GM18507 (cell line): ENCODE measurements at regions not wholly inside any gene's neighbourhood (a gene's known extent, or its start where the extent isn't known, plus 50 kb on each side); places are given as distances from the start of the nearest gene placed in this dataset.

Experiments
- DNase-seq: peaks from one replicate; pipeline ENCODE4 v3.0.0; 2011; ENCODE audit warnings: low read depth; ENCODE audit not compliant: insufficient read length; ENCODE audit errors: extremely low spot score
- FAIRE-seq: peaks from 2 replicates; lab custom pipeline; 2011; peaks lifted over from hg19 to GRCh38; lab: Jason Lieb, UNC

DNA sequence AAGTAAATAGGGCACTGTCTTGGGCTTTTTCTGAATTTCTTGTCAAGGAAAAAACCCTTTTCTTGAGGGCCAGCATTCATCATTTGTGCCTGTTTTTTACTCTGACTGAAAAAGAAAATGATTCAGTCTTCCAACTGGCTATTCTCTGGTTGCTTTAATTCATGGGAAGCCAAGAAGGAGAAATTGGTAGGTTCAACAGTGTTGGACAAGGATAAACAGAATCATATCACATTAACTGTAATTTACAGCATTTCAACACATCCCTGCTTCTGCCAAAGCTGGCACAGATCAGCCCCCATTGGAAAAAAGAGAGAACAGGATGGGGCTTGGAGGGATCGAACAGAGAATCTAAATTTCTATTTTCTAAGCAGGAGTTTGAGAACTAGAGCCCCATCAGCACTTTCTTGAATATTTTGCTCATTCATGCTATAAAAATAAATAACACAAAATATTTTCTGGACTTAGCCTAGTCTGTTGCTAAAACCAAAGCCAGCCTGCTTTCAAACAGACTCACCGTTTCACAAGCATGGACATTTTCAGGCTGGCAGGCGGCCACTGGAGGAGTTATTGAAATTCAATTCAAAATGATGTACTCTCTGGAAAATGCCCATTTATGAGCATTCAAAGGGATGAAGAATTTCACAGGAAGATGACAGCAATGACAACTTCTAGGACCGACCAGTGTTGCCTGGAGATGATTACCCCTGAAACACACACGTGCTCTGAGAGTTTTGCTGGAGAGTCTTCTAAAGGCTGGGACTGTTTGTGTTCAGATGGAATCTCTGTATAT lies 181.2 kb downstream of the WNT5A start:
- no peak for DNase-seq
- no peak for FAIRE-seq

DNA sequence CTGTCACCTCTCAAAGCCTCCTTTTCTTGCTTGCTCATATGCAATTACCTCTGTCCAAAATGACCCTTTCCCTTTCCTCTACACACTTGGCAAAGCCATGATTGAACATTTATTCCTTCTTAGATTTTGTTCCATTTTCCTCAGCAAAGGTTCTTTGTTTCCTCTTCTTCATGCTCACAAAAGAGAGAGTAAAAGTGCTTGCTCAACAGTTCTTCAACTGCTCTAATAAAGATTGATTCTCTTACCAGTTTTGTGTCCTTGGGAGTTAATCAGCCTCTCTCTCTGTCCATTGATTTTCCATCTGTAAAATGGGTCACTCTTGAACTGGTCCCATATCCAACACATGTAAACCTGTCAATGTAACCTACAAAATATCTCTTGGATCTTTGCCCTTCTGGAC lies 186.4 kb downstream of the WNT5A start:
- no peak for DNase-seq
- FAIRE-seq: no peak

DNA sequence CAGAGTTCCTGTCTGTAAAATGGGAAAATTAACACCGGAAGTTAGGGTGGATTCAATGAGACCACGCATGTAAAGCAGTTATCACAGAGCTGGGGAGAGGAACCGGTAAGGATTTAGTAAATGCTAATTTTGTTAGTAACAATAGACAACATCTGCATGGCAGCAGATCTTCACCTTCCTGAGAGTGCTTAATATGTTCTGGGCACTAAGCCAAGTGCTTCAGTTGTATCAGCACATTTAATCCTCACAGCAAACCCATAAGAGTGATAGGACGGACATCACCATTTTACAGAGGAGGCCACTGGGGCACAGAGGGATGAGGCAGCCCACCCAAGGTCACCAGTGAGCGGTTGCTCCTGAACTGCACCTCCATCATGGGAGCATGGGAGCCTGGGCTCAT lies 189.4 kb downstream of the WNT5A start:
- FAIRE-seq (no peak), DNase-seq (no peak)

GRCh38 chr3:55297245-55297644 lies 189.9 kb downstream of the WNT5A start:
- no peak for FAIRE-seq
- DNase-seq: no peak

- FAIRE-seq (no peak), DNase-seq (no peak)
Measured at GRCh38 chr3:55296791-55297190, 190.3 kb downstream of the WNT5A start.

- no peak for FAIRE-seq
- no peak for DNase-seq
Measured at GRCh38 chr3:55296030-55296429, 191.1 kb downstream of the WNT5A start.

DNA sequence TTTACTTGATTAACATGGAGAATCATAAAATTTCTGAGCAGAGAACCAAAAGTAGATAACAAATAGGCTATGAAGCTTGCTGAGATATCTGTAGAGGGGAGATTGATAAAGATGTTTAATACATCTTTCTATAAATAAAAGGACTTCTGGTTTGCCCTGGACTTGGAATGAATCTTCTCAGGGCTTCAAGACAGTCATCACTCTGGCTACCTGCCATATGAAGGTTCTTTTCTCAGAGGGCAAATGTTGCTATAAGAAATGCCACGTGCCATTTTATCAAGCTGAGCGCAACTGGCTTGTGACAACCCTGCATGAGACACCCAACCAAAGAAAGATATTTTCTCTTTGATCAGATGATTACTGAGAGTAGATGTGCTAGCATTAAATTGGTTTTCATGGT lies 192.5 kb downstream of the WNT5A start:
- FAIRE-seq (no peak), DNase-seq (no peak)

GRCh38 chr3:55292360-55292759 lies 194.7 kb downstream of the WNT5A start:
- DNase-seq (no peak), FAIRE-seq (no peak)

GRCh38 chr3:55288657-55289056 lies 198.4 kb downstream of the WNT5A start:
- FAIRE-seq (no peak), DNase-seq (no peak)

DNA sequence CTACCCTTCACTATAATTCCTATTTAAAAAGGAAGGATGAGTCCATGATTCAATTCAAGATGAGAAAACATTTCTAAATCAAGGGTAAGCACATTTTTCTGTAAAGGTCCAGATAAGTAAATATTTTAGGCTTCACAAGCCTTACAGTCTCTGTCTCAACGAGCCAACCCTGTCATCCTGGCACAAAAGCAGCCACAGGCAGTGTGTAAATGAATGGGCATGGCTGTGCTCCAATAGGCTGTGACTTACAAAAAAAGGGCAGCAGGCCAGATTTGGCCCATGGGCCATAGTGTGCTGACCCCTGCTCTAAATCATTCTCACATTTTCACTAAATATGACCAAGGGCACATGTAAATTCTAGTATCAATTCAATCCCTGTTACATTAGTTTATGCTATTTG lies 200.4 kb downstream of the WNT5A start:
- no peak for DNase-seq

GRCh38 chr3:55285156-55285555 lies 201.9 kb downstream of the WNT5A start:
- no peak for DNase-seq
- no peak for FAIRE-seq

More for the DNA sequence above, 200.4 kb downstream of the WNT5A start:
- FAIRE-seq: no peak

GRCh38 chr3:55283441-55283925 lies 203.6 kb downstream of the WNT5A start:
- no peak for FAIRE-seq

GRCh38 chr3:55282994-55283393 lies 204.1 kb downstream of the WNT5A start:
- no peak for DNase-seq
- no peak for FAIRE-seq

More at GRCh38 chr3:55283441-55283925, 203.6 kb downstream of the WNT5A start:
- no peak for DNase-seq

DNA sequence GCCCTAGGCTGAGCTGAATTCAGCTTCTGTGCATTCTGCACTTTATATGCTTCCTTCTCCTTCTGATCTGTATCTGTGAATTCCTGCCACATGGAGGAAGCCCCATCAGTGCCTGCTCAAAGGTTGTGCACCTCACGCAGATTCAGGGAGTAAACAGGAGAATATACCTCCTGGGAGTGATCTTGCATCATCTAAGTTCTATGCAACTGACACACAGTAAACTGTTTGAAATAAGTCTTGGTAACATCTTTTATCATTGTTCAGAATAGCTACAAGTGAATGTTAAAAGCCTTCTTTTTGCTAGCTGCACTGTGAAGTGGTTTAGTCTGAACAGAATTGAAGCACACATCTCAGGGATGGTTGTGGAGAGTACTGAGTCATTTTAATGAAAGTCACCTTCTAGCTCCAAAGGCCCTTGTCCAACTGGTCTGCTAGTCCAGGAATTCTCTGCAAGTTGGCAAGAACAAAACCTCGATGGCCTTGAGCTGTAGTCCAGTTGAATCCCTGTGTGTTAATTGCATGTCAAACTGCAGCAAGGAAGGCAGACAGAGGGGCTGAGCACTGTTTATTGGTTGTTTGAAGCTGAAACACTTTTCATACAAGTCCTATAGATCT lies 215.0 kb downstream of the WNT5A start:
- DNase-seq (no peak), FAIRE-seq (no peak)

DNA sequence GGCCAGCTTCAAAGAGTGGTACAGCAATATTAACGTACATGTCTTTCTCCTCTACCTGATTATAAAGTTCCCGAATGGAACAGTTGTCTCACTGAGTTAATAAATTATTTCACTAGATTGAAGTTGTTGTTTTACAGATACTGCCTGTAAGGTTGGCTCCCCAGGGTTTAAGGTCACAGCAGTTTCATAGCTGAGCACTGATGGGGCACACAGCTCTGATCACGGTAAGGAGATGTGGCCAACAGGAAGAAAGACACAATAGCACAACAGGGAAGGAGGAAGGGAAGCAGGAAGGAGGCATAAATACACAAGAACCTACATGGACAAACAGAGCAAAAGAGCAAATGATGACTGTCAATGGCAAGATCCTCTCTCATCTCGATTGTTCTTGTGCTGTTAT lies 215.6 kb downstream of the WNT5A start:
- DNase-seq: no peak
- no peak for FAIRE-seq

- no peak for FAIRE-seq
- no peak for DNase-seq
Measured at GRCh38 chr3:55270976-55271375, 216.1 kb downstream of the WNT5A start.

- no peak for FAIRE-seq
- no peak for DNase-seq
Measured at GRCh38 chr3:55269636-55270035, 217.5 kb downstream of the WNT5A start.

DNA sequence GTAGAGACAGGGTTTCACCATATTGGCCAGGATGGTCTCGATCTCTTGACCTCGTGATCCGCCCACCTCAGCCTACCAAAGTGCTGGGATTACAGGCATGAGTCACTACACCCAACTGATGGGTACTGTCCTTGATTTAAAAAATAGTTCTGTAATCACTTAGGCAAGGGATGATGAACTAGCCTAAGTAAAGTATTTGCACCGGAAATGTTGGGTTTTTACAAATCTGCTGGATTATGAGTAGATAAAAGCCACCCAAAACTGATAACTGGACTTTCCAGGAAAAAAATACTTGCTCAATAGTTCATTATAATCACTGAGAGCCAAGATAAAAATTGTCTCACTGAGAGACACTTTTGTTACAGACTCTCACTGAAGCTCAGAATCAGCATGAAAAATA lies 218.0 kb downstream of the WNT5A start:
- DNase-seq: no peak
- no peak for FAIRE-seq

DNA sequence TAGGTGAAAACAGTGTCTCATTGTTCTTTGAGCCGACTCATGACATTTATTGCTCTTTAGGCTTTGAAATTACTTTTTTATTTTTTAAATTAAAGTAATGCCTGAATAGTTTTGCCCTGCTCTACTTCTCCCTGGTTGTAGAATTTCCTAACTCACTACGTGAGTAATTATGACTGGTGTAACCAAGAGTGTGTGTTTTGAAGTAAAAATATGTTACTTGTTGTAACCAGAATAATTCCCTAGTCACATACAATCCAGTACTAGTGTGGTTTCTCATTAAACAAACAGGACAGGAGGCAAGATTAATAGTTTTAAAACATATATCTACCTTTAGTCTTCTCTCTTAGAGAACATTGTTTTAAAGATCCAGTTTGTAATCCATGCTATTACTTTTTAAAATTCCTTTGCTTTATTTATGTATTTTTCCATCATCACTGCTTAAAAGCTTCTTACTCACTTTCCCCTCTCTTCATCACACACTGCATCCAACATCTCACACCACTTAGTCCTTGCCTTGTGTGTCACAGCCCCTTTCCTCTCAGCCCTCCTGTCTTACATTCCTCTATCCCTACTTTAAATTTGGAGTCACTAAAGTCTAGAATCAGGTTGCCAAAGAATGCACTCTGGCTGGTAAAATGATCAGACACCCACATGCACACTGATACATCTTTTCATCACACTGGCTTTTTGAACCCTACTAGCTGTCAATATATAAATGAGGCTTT lies 219.7 kb downstream of the WNT5A start:
- DNase-seq (no peak), FAIRE-seq (no peak)

DNA sequence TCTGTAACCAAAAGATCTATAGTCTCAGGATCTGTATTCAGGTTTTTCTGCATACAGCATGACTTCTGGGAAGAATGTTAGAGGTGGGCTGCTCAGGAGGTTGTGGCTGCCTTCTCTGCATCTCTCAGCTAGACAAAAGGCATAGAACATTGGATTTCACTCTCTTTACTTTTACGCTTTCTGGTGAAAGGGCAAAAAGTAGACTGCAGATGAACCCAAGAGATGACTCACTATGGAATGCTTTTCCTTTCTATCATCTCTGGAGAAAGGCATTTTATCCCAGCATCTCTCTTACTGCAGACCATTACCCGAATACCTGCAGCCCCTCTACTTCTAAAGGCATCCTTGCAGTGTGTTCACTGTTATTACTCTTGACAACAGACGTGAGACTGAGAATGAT lies 222.2 kb downstream of the WNT5A start:
- FAIRE-seq (no peak), DNase-seq (no peak)

DNA sequence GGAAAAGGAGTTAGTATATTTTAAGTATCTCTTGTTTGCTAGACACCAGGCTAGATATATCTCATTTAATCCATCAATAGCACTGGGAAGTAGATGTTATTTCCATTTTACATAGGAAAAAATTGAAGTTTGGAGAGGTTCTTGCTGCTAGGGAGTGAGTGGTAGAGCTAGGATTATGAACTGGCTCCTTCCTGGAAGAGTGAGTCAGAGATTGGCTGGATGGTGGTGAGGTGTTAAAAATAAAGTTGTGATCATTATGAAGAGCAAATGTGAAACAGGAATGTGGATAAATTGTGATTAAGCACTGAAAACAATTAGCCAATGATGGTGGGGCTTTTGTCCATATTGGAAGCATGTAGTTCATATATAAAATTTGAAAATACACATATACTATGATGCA lies 234.2 kb downstream of the WNT5A start:
- no peak for FAIRE-seq
- DNase-seq: no peak
